Right atrium auricular region (tissue), 2 donors: ENCODE measurements at regions not wholly inside any gene's neighbourhood (a gene's known extent, or its start where the extent isn't known, plus 50 kb on each side); places are given as distances from the start of the nearest gene placed in this dataset.

Experiments used
- DNase-seq: peaks from one replicate; pipeline ENCODE4 v3.0.0-alpha.2; 2019; ENCODE audit warnings: low spot score
- H3K27ac ChIP-seq, 2 donors: fragments of 200-600 bp; sonication (generic); 1 replicate in 1 of 2; 2 replicates in 1 of 2; pipeline ENCODE4 v1.5.1; 2016 to 2019
- H3K27me3 ChIP-seq, 2 donors: fragments of 200-600 bp; sonication (generic); one replicate each; pipeline versions ENCODE4 v1.5.1 to v1.6.0; 2017 to 2019
- H3K36me3 ChIP-seq: fragments of 200-600 bp; sonication (generic); one replicate; pipeline ENCODE4 v1.5.1; 2016
- H3K4me1 ChIP-seq, 2 donors: fragments of 200-600 bp; sonication (generic); one replicate each; pipeline versions ENCODE4 v1.5.1 to v1.6.0; 2017 to 2019
- H3K4me3 ChIP-seq, 2 donors: fragments of 200-600 bp; sonication (generic); 1 replicate in 1 of 2; 2 replicates in 1 of 2; pipeline ENCODE4 v1.5.1; 2017 to 2019; ENCODE audit warnings: mild to moderate bottlenecking in 1 of 2, moderate library complexity in 1 of 2
- H3K9me3 ChIP-seq, 2 donors: fragments of 200-600 bp; sonication (generic); one replicate each; pipeline ENCODE4 v1.5.1; 2019
- CTCF ChIP-seq, 2 donors: fragments of 200-600 bp; sonication (generic); IDR thresholded peaks; one replicate each; pipeline ENCODE4 v1.5.1; 2019; ENCODE audit warnings: antibody characterized with exemption in 2 of 2

GRCh38 chr4:123649250-123649644, 252.7 kb downstream of the SPRY1 start:
- H3K27ac ChIP-seq, result peak overlapping the region; percentile 63 to 64
- peaks cover 0 to 17% of the 10 kb centered on the region in 2 donors for H3K4me1 ChIP-seq
- no peak for DNase-seq
- TF ChIP-seq CTCF (IDR thresholded peaks at IDR 0.05), result no peak
- no peaks in the 10 kb centered on the region for H3K27me3 ChIP-seq
- H3K36me3 ChIP-seq, result no peaks in the 10 kb centered on the region
- no peaks in the 10 kb centered on the region for H3K9me3 ChIP-seq
- H3K4me3 ChIP-seq, result no peak overlapping the region

DNA sequence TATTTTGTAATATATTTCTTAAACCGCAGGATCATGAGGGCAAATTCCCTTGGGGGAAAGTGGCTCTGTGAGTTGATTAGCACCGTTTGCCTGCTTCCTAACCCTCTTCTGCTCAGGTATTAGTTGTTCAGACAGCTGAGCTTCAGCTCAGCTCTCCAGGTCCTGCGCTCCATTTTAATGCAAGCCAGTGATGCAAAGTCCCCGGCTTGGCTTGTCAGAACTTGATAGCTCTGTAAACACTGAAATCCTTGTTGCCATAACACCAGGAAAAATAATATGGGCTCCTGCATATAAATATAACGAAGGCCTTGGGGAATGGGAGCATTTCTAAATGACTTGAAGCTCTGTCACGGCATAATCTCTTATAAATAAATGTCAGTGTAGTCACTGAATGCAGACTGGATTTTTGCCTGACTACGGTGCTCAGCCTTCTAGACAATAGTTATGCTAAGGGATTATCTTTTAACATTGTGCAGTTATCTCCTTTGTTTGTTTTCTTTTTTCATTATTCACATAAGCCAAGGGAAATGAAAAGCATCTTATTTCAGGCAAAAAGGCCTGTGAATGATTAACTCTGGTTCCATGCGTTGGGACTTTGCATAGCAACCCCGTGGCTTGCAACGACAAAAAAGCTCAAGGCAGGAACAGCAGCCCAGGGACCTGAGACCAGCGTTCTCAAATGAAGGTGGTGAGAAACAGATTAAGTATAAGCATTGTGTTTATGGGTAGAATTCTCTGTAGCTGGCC, 253.2 kb downstream of the SPRY1 start:
- no peak for DNase-seq
- TF ChIP-seq CTCF (IDR thresholded peaks at IDR 0.05), result no peak
- Histone ChIP-seq H3K27ac (peak overlapping the region; percentile 63 to 64), H3K27me3 (no peaks in the 10 kb centered on the region), H3K4me1 (peaks cover 0 to 17% of the 10 kb centered on the region in 2 donors), H3K36me3 (no peaks in the 10 kb centered on the region), H3K9me3 (no peaks in the 10 kb centered on the region), H3K4me3 (peak overlapping the region in 1 of 2 donors; percentile 18)

DNA sequence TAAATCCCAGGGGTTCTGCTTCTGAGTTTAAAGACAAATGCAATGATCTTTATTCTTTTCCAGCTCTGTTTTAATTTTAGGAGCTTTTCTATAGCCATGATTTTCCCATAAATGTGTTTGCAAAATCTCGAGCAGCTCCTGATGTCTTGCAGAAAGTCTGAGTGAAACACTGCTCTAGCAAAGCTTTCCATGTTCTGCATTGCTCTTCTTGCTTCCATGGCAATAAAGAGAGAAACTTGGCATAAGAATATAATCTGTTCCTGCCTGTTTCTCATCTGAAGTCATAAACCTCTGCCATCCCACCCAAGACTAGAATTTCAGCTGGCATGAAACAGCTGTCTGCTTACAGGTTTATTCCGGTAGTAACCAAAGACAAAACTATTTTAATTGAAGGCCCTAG, 254.5 kb downstream of the SPRY1 start:
- Histone ChIP-seq H3K4me3 (no peak overlapping the region), H3K9me3 (no peaks in the 10 kb centered on the region), H3K36me3 (no peaks in the 10 kb centered on the region), H3K27ac (peak overlapping the region; percentile 13 to 63), H3K27me3 (no peaks in the 10 kb centered on the region), H3K4me1 (peaks cover 0 to 17% of the 10 kb centered on the region in 2 donors)
- DNase-seq, result no peak
- no peak for TF ChIP-seq CTCF (IDR thresholded peaks at IDR 0.05)

GRCh38 chr4:123651536-123652180, 255.1 kb downstream of the SPRY1 start:
- Histone ChIP-seq H3K4me3 (no peak overlapping the region), H3K4me1 (peaks cover 0 to 17% of the 10 kb centered on the region in 2 donors), H3K9me3 (no peaks in the 10 kb centered on the region), H3K36me3 (no peaks in the 10 kb centered on the region), H3K27me3 (no peaks in the 10 kb centered on the region), H3K27ac (peak overlapping the region; percentile 13 to 63)
- no peak for DNase-seq
- TF ChIP-seq CTCF (IDR thresholded peaks at IDR 0.05), result no peak

DNA sequence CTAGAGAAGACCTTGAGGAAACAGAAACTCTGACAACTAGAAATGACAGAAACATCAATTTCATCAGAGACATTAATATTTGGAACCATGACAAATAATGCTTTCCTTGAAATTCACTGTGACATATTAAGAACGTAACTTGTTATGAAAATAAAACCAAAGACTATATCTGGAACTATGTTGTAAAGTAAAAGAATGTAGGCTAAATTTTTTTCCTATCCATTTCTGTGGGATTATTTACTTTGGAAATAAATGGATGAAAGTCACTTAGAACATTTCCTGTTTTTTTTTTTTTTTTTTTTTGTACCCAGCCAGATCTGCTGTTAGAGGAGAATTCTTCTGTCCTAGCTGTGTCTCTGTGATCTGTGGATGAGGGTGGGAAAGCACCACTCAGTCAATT, 255.9 kb downstream of the SPRY1 start:
- H3K27ac ChIP-seq, result peak overlapping the region in 1 of 2 donors; percentile 63
- H3K4me1 ChIP-seq, result peaks cover 0 to 17% of the 10 kb centered on the region in 2 donors
- no peaks in the 10 kb centered on the region for H3K36me3 ChIP-seq
- no peak for DNase-seq
- H3K9me3 ChIP-seq, result no peaks in the 10 kb centered on the region
- H3K27me3 ChIP-seq, result no peaks in the 10 kb centered on the region
- TF ChIP-seq CTCF (IDR thresholded peaks at IDR 0.05), result no peak
- H3K4me3 ChIP-seq, result no peak overlapping the region
